ENCODE measurements at regions not wholly inside any gene's neighbourhood (a gene's known extent, or its start where the extent isn't known, plus 50 kb on each side); places are given as distances from the start of the nearest gene placed in this dataset.
A peak's percentile ranks its signal among the peaks of the same experiment; 100 is the strongest.

DNA sequence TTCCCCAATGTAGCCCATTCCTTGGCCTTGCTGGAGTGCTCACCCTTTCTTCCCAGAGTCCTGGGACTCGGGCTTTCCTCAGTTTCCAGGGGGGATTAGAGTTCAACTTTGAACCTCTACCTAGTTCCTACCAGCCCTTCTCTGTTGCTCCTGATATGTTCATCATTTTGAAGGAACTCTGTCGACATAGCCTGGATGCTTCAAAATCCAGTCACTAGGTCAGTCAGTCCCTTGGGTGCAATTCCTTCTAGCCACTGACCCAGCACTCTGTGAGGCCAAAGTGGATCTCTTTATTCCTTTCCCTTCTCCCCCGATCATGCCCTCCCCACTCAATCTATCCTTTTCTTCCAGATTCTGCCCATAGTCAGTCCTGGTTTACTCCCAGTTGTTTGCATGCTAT is 72.3 kb upstream of the TMCC3 start:
- in situ Hi-C loops (cut with HindIII; ENCODE audit: low pct_unique_long_range_greater_than_20kb, low sequenced_read_pairs): no loop called here
- no peak for TF ChIP-seq JUND (IDR thresholded peaks at IDR 0.05; ENCODE audit: low read depth)

DNA sequence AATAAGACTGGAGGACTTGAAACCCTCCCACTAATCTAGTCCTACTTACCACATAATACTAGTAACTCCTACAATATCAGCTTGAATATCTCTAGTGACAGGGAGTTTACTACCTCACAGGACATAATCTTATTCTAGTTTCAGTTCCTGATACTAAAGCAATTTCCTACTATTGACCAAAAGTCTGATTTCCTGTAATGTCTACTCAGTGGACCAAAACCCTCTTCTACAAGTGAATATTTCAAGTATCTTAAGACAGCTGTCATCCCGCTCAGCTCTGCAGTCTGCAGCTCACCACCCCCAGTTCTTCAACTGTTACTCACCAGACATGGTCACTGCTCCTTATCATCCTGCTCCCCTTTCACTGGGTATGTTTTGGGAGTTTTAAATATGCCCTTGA is 70.8 kb upstream of the TMCC3 start:
- in situ Hi-C loops (cut with HindIII; ENCODE audit: low pct_unique_long_range_greater_than_20kb, low sequenced_read_pairs): no loop called here
- no peak for DNase-seq (ENCODE audit: low read depth in 1 of 2, low spot score in 1 of 2)
- TF ChIP-seq JUND (IDR thresholded peaks at IDR 0.05; ENCODE audit: low read depth): no peak

More for the DNA sequence above, 72.3 kb upstream of the TMCC3 start:
- DNase-seq (ENCODE audit: low read depth in 1 of 2, low spot score in 1 of 2): no peak

DNA sequence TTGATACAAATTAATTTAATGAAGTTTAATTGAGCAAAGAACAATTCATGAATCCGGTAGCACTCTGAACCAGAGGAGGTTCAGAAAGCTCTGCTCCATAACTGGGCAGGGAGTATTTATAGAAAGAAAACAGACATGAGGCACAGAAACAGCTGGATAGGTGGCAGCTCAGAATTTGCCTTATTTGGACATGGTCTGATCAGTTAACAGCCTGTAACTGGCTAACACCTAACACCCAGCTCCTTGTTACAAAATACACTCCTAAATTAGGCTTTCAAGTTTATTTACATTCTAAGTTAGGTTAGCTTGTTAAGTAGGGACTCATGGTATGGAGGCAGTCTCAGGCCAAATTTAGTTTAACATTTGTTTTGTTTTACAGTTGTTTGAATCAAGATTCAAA is 67.8 kb upstream of the TMCC3 start:
- DNase-seq (ENCODE audit: low read depth in 1 of 2, low spot score in 1 of 2): no peak
- in situ Hi-C loops (cut with HindIII; ENCODE audit: low pct_unique_long_range_greater_than_20kb, low sequenced_read_pairs): no loop called here
- TF ChIP-seq JUND (IDR thresholded peaks at IDR 0.05; ENCODE audit: low read depth): no peak

DNA sequence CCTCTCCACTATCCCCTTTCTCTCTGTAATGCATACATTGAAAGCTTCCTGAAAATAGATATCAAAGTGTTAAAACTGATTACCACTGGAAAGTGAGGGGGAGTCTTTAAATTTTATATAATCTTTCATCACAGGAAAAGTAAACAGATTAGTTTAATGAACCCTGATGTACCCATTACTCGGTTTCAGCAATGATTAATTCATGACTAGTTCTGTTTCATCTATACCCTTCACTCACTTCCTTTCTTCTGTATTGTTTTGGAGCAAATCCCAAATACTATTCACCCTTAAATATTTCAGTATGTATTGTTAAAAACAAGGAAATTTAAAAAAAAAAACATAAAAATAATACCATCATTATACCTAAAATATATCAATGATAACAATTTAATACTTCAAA is 67.3 kb upstream of the TMCC3 start:
- in situ Hi-C loops (cut with HindIII; ENCODE audit: low pct_unique_long_range_greater_than_20kb, low sequenced_read_pairs): no loop called here
- no peak for DNase-seq (ENCODE audit: low read depth in 1 of 2, low spot score in 1 of 2)
- TF ChIP-seq JUND (IDR thresholded peaks at IDR 0.05; ENCODE audit: low read depth): no peak

DNA sequence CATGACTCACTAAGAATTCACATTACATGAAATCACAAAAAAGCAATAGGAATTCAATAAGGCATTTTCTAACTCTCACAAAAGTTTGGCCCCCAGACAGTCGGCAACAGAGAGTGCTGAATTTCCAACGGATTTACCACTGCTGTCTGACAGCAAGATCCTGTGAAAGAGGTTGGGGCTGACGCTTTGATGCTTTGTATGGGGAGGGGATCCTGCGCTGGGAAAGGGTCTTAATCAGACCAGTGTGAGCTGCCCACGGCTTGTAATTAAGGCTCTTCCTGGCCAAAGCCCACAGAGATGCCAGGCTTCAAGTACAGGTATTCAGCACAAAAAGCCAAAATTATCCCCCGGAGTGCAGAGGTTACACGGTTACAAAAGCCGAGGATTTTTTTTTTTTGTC is 66.8 kb upstream of the TMCC3 start:
- DNase-seq (ENCODE audit: low read depth in 1 of 2, low spot score in 1 of 2): no peak
- in situ Hi-C loops (cut with HindIII; ENCODE audit: low pct_unique_long_range_greater_than_20kb, low sequenced_read_pairs): no loop called here
- no peak for TF ChIP-seq JUND (IDR thresholded peaks at IDR 0.05; ENCODE audit: low read depth)

DNA sequence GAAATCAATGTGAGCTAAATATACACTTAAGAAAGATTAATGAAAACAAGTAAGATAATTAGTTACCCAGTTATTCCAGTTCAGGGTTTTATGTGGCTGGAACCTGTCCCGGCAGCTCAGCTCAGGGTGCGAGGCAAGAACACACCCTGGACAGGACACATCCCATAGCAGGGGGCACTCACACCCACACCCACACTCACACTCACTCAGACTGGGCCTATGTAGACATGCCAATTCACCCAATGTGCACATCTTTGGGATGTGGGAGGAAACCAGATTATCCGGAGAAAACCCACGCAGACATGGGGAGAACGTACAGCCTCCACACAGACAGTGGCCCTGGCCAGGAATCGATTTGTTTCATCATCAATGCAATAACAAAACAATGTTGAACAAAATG is 66.0 kb upstream of the TMCC3 start:
- TF ChIP-seq JUND (IDR thresholded peaks at IDR 0.05; ENCODE audit: low read depth): no peak
- DNase-seq (ENCODE audit: low read depth in 1 of 2, low spot score in 1 of 2): no peak
- in situ Hi-C loops (cut with HindIII; ENCODE audit: low pct_unique_long_range_greater_than_20kb, low sequenced_read_pairs): no loop called here

DNA sequence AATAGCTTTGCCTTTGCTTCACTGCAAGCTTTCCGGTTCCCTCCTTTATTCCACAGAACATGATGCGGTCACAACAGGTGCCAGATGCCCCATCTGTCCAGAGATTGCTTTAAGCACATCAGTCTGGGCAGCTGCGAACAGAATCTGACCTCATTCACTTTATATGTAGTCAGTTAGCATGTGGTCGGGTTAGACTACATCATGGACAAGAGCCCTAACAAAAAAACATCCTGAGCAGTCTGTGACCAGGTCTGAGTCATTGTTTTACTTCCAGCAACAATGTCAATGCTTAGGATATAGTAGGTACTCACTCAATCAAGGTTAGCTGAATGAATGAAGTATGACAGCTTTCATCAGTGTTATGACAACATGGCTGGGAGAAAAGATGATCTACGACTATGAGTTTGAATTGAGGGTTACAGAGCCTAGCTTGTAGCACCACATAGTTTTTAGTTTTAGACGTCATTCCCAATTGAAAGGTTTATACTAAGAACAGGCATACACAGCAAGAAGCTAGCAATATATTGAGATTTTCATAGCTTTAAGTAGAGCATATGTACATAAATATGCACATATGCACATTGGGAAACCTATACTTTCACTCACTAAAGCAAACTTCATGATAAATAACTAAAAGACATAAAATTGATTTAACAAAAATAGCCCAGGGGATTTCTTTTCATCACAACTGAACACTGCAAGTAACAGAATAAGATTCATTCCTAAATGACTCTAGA is 64.2 kb upstream of the TMCC3 start:
- DNase-seq (ENCODE audit: low read depth in 1 of 2, low spot score in 1 of 2): no peak
- in situ Hi-C loops (cut with HindIII; ENCODE audit: low pct_unique_long_range_greater_than_20kb, low sequenced_read_pairs): no loop called here
- no peak for TF ChIP-seq JUND (IDR thresholded peaks at IDR 0.05; ENCODE audit: low read depth)

DNA sequence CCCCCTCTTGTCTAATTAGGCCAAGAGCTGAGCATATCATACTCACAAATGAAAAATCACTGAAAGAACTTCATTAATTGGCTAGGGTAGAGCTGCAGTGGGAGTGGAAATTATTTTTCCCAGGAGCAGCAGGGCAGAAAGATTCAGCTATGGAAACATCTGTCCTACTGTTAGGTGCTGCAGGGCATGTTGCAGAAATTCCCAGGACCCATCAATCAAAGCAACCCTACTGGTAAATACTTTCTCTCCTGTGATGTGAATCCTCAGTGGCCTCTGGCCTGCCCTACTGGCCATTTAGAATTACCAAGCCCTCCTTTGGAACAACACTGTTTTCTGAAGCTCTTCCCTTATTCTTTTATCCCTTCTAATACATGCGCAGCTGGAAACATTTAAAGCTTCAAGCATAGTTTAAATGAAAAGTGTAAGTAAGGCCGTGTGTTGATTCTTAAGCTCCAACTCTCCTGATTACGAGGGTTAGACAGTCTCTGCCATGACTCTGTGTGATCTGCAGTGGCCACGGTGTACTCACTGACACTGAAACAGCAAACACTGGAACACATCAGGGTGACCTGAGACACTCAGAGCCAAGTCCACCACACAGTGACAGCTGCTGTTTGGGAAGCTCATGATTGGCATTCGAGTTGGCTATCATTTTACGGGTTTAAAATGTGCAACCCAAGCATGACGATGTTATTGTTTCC is 62.6 kb upstream of the TMCC3 start:
- DNase-seq (ENCODE audit: low read depth in 1 of 2, low spot score in 1 of 2): no peak
- no peak for TF ChIP-seq JUND (IDR thresholded peaks at IDR 0.05; ENCODE audit: low read depth)
- in situ Hi-C loops (cut with HindIII; ENCODE audit: low pct_unique_long_range_greater_than_20kb, low sequenced_read_pairs): no loop called here

DNA sequence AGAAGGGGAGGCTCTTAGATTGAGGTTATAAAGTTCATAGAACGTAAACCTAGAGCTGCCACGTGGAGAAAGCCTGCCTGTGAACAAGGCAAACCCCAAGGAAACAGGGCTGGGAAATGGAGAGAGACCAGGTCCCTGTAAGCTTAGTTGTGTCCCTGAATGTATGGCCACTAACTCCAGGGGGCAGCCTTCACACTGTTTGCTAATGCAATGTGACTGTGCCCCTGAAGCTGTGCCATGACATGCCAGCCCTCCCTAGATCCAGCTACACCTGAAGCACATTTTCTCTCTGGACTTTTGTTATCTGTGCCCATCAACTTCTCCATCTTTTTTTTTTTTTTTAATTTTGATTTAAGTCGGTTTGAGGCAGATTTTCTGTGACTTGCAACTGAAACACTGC is 60.6 kb upstream of the TMCC3 start:
- in situ Hi-C loops (cut with HindIII; ENCODE audit: low pct_unique_long_range_greater_than_20kb, low sequenced_read_pairs): no loop called here
- DNase-seq (ENCODE audit: low read depth in 1 of 2, low spot score in 1 of 2): peak in 1 of 2 experiments; percentile 32
- TF ChIP-seq JUND (IDR thresholded peaks at IDR 0.05; ENCODE audit: low read depth): no peak

DNA sequence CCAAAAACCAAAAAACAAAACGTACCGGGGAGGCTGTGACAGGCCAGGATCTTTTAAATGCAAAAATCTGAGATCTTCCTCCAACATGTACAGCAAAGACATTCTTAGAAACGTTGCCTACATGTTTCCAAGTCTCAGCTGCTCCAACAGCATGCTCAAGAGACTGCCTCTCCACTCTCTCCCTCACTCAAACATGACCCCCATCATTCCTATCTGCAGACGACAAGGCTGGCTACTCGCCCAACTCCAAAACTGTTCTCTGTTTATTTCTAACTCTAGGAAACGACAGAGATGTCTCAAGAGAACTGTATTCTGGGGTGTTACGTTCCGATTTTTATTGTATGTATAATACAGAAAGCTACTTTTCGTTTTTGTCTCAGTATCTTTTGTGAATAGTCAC is 57.5 kb upstream of the TMCC3 start:
- TF ChIP-seq JUND (IDR thresholded peaks at IDR 0.05; ENCODE audit: low read depth): no peak
- in situ Hi-C loops (cut with HindIII; ENCODE audit: low pct_unique_long_range_greater_than_20kb, low sequenced_read_pairs): no loop called here
- DNase-seq (ENCODE audit: low read depth in 1 of 2, low spot score in 1 of 2): no peak

DNA sequence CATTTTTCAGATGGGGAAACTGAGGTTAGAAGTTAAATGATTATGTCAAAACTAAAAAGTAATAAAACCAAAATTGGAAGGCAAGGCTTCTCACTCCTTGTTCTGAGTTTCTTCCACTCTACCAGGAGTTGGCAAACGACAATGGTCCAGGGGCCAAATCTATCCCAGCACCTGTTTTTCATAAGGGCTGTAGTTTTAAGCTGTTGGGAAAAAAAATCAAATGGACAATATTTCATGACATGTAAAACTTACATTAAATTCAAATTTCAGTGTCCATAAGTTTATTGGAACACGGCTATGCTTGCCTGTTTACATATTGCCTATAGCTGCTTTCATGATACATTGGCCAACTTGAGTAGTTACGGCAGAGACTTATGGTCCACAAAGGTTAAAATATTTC is 56.7 kb upstream of the TMCC3 start:
- no peak for TF ChIP-seq JUND (IDR thresholded peaks at IDR 0.05; ENCODE audit: low read depth)
- DNase-seq (ENCODE audit: low read depth in 1 of 2, low spot score in 1 of 2): no peak
- in situ Hi-C loops (cut with HindIII; ENCODE audit: low pct_unique_long_range_greater_than_20kb, low sequenced_read_pairs): no loop called here

DNA sequence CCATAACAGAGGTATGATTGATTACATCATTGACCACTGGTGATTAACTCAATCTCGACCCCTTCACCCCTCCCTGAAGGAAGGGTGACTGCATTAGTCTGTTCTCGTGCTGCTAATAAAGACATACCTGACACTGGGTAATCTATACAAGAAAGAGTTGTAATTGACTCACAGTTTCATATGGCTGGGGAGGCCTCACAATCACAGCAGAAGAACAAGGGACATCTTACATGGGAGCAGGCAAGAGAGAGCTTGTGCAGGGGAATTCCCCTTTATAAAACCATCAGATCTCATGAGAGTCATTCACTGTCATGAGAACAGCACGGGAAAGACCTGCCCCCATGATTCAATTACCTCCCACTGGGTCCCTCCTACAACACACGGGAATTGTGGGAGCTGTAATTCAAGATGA is 55.9 kb upstream of the TMCC3 start:
- no peak for TF ChIP-seq JUND (IDR thresholded peaks at IDR 0.05; ENCODE audit: low read depth)
- no peak for DNase-seq (ENCODE audit: low read depth in 1 of 2, low spot score in 1 of 2)
- in situ Hi-C loops (cut with HindIII; ENCODE audit: low pct_unique_long_range_greater_than_20kb, low sequenced_read_pairs): no loop called here

DNA sequence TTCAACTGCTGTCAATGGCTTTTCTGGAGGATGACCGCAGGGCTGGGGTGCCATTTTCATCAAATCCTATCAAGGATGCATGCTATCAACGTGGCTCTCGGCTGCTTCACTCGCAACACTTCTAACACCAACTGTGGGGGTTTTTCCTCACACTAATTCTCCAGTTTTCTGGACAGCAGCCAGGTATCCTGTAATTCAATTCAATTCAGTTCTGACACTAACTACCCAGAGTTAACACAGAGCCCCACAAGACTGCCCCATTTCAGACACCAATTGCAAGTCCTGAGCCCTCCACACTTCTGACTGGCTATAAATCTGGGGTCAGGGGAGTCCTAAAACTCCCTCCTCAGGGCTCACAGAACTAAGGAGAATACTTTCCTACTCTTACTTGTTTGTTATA is 55.3 kb upstream of the TMCC3 start:
- in situ Hi-C loops (cut with HindIII; ENCODE audit: low pct_unique_long_range_greater_than_20kb, low sequenced_read_pairs): no loop called here
- TF ChIP-seq JUND (IDR thresholded peaks at IDR 0.05; ENCODE audit: low read depth): no peak
- DNase-seq (ENCODE audit: low read depth in 1 of 2, low spot score in 1 of 2): no peak

Data from T47D (cell line).